Ishikawa (cell line): ENCODE measurements at regions not wholly inside any gene's neighbourhood (a gene's known extent, or its start where the extent isn't known, plus 50 kb on each side); places are given as distances from the start of the nearest gene placed in this dataset.

Experiments
- CEBPB ChIP-seq: IDR thresholded peaks from 2 replicates; pipeline ENCODE4 v1.6.1; 2012
- CREB1 ChIP-seq: IDR thresholded peaks from 2 replicates; pipeline ENCODE4 v1.6.1; 2012; ENCODE audit warnings: low read depth
- EGR1 ChIP-seq: IDR thresholded peaks from 2 replicates; pipeline ENCODE4 v1.6.1; 2012
- EP300 ChIP-seq: IDR thresholded peaks from 2 replicates; pipeline ENCODE4 v1.6.1; 2012; ENCODE audit warnings: borderline replicate concordance
- FOXM1 ChIP-seq: IDR thresholded peaks from 2 replicates; pipeline ENCODE4 v1.6.1; 2012; ENCODE audit warnings: low read depth, borderline replicate concordance
- MAX ChIP-seq: IDR thresholded peaks from 2 replicates; pipeline ENCODE4 v1.6.1; 2012
- NFIC ChIP-seq: IDR thresholded peaks from 2 replicates; pipeline ENCODE4 v1.6.1; 2012
- RAD21 ChIP-seq: IDR thresholded peaks from 2 replicates; pipeline ENCODE4 v1.6.1; 2012; ENCODE audit warnings: low read depth
- REST ChIP-seq: IDR thresholded peaks from 2 replicates; pipeline ENCODE4 v1.6.1; 2012; ENCODE audit warnings: low read depth, mild to moderate bottlenecking
- TAF1 ChIP-seq: IDR thresholded peaks from 2 replicates; pipeline ENCODE4 v1.6.1; 2012; ENCODE audit warnings: low read depth, mild to moderate bottlenecking
- TCF12 ChIP-seq: IDR thresholded peaks from 2 replicates; pipeline ENCODE4 v1.6.1; 2012; ENCODE audit warnings: low read depth
- TEAD4 ChIP-seq: IDR thresholded peaks from 2 replicates; pipeline ENCODE4 v1.6.1; 2012
- USF1 ChIP-seq: IDR thresholded peaks from 2 replicates; pipeline ENCODE4 v1.6.1; 2012
- YY1 ChIP-seq: IDR thresholded peaks from 2 replicates; pipeline ENCODE4 v1.6.1; 2012; ENCODE audit warnings: low read depth
- ZBTB7A ChIP-seq: IDR thresholded peaks from 2 replicates; pipeline ENCODE4 v1.6.1; 2012; ENCODE audit warnings: low read depth

GRCh38 chr5:168126606-168127005, 164.8 kb upstream of the WWC1 start:
- TF ChIP-seq EP300 (no peak), FOXM1 (no peak), TCF12 (no peak), TEAD4 (no peak), CEBPB (no peak), YY1 (no peak), EGR1 (no peak), ZBTB7A (no peak), CREB1 (no peak), USF1 (no peak), MAX (no peak), NFIC (no peak), RAD21 (no peak), TAF1 (no peak), REST (no peak)

- no peak for TF ChIP-seq YY1
- no peak for TF ChIP-seq REST
Measured at GRCh38 chr5:168128111-168128510, 163.3 kb upstream of the WWC1 start.

GRCh38 chr5:168128557-168128956, 162.9 kb upstream of the WWC1 start:
- TF ChIP-seq RAD21 (no peak), ZBTB7A (no peak), USF1 (no peak), FOXM1 (no peak), YY1 (no peak), TEAD4 (no peak), MAX (no peak), EGR1 (no peak), REST (no peak), EP300 (no peak), NFIC (no peak), CREB1 (no peak), TCF12 (no peak), TAF1 (no peak)

GRCh38 chr5:168131519-168131918, 159.9 kb upstream of the WWC1 start:
- TF ChIP-seq CEBPB: no peak
- TF ChIP-seq NFIC: no peak
- no peak for TF ChIP-seq REST
- TF ChIP-seq YY1: no peak
- no peak for TF ChIP-seq MAX
- TF ChIP-seq TEAD4: no peak
- TF ChIP-seq TAF1: no peak
- TF ChIP-seq FOXM1: no peak
- TF ChIP-seq ZBTB7A: no peak
- no peak for TF ChIP-seq RAD21
- no peak for TF ChIP-seq CREB1
